ENCODE measurements at regions not wholly inside any gene's neighbourhood (a gene's known extent, or its start where the extent isn't known, plus 50 kb on each side); places are given as distances from the start of the nearest gene placed in this dataset.

- TF ChIP-seq, protein P1, sequence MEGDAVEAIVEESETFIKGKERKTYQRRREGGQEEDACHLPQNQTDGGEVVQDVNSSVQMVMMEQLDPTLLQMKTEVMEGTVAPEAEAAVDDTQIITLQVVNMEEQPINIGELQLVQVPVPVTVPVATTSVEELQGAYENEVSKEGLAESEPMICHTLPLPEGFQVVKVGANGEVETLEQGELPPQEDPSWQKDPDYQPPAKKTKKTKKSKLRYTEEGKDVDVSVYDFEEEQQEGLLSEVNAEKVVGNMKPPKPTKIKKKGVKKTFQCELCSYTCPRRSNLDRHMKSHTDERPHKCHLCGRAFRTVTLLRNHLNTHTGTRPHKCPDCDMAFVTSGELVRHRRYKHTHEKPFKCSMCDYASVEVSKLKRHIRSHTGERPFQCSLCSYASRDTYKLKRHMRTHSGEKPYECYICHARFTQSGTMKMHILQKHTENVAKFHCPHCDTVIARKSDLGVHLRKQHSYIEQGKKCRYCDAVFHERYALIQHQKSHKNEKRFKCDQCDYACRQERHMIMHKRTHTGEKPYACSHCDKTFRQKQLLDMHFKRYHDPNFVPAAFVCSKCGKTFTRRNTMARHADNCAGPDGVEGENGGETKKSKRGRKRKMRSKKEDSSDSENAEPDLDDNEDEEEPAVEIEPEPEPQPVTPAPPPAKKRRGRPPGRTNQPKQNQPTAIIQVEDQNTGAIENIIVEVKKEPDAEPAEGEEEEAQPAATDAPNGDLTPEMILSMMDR (IDR thresholded peaks at IDR 0.05; ENCODE audit: insufficient read depth, low read length, poor library complexity, severe bottlenecking) = no peak
- no peak for TF ChIP-seq EZH2phosphoT487 (conservative IDR thresholded peaks at IDR 0.05; ENCODE audit: low read length)
These were observed 558.6 kb upstream of the ADGRL2 start for GRCh38 chr1:81242103-81242502.

All from SU-DHL-6 (cell line).